ENCODE measurements at regions not wholly inside any gene's neighbourhood (a gene's known extent, or its start where the extent isn't known, plus 50 kb on each side); places are given as distances from the start of the nearest gene placed in this dataset.
"Not testable (repeated sequence)": the region's sequence is repeated elsewhere in the genome, so short reads cannot be mapped to it uniquely, and the experiment has no call there.

- no peak overlapping the region for H3K27ac Mint-ChIP-seq (ENCODE audit: low read depth, unreplicated experiment)
- no peaks in the 10 kb centered on the region for H3K36me3 Mint-ChIP-seq (ENCODE audit: insufficient read depth, unreplicated experiment)
- H3K27me3 Mint-ChIP-seq (ENCODE audit: insufficient read depth, unreplicated experiment) = no peaks in the 10 kb centered on the region
- ChIA-PET POLR2A (interaction anchor here (0.6 to 0.7 kb wide), 2 partner anchors 20 to 128 kb away, joined by 3 read pairs; no protein-coding TSS in a partner anchor), CTCF (interaction anchor here (0.7 kb wide), 1 partner anchor 1562 kb away, joined by 3 read pairs; no protein-coding TSS in a partner anchor)
- no TSS peak for BruUV-seq (replicated peaks)
- peaks cover 8% of the 10 kb centered on the region for H3K9me3 Mint-ChIP-seq (ENCODE audit: unreplicated experiment)
- TF ChIP-seq CTCF (IDR thresholded peaks at IDR 0.05; ENCODE audit: unreplicated experiment) = no peak
- no peak for DNase-seq (ENCODE audit: unreplicated experiment)
- intact Hi-C loops (cut with micrococcal nuclease) = no loop called here
- no peak overlapping the region for H3K4me3 Mint-ChIP-seq (ENCODE audit: unreplicated experiment)
- H3K4me1 Mint-ChIP-seq (ENCODE audit: insufficient read depth, unreplicated experiment) = peaks cover 6% of the 10 kb centered on the region
Observed at GRCh38 chr6:135722190-135722589, 129.3 kb upstream of the PDE7B start.

- H3K9me3 Mint-ChIP-seq (ENCODE audit: unreplicated experiment) = peaks cover 8% of the 10 kb centered on the region
- BruUV-seq (replicated peaks) = no TSS peak
- no peaks in the 10 kb centered on the region for H3K36me3 Mint-ChIP-seq (ENCODE audit: insufficient read depth, unreplicated experiment)
- CTCF ChIA-PET = interaction anchor here (0.7 kb wide), 1 partner anchor 1562 kb away, joined by 3 read pairs; no protein-coding TSS in a partner anchor
- no peak overlapping the region for H3K27ac Mint-ChIP-seq (ENCODE audit: low read depth, unreplicated experiment)
- intact Hi-C loops (cut with micrococcal nuclease) = no loop called here
- H3K4me3 Mint-ChIP-seq (ENCODE audit: unreplicated experiment) = no peak overlapping the region
- peaks cover 6% of the 10 kb centered on the region for H3K4me1 Mint-ChIP-seq (ENCODE audit: insufficient read depth, unreplicated experiment)
- POLR2A ChIA-PET = interaction anchor here (0.7 kb wide), 1 partner anchor 129 kb away, joined by 3 read pairs; no protein-coding TSS in a partner anchor
- no peaks in the 10 kb centered on the region for H3K27me3 Mint-ChIP-seq (ENCODE audit: insufficient read depth, unreplicated experiment)
- peak; percentile 70 for DNase-seq (ENCODE audit: unreplicated experiment)
- TF ChIP-seq CTCF (IDR thresholded peaks at IDR 0.05; ENCODE audit: unreplicated experiment) = no peak
Observed at GRCh38 chr6:135722679-135723078, 128.8 kb upstream of the PDE7B start.

- H3K27ac Mint-ChIP-seq (ENCODE audit: low read depth, unreplicated experiment) = no peak overlapping the region
- no TSS peak for BruUV-seq (replicated peaks)
- ChIA-PET CTCF (interaction anchor here (0.6 kb wide), 1 partner anchor 54 kb away, joined by 4 read pairs; no protein-coding TSS in a partner anchor), POLR2A (no interaction called here)
- peaks cover 15% of the 10 kb centered on the region for H3K9me3 Mint-ChIP-seq (ENCODE audit: unreplicated experiment)
- no peaks in the 10 kb centered on the region for H3K36me3 Mint-ChIP-seq (ENCODE audit: insufficient read depth, unreplicated experiment)
- DNase-seq (ENCODE audit: unreplicated experiment) = no peak
- no peaks in the 10 kb centered on the region for H3K27me3 Mint-ChIP-seq (ENCODE audit: insufficient read depth, unreplicated experiment)
- intact Hi-C loops (cut with micrococcal nuclease) = no loop called here
- H3K4me3 Mint-ChIP-seq (ENCODE audit: unreplicated experiment) = no peak overlapping the region
- H3K4me1 Mint-ChIP-seq (ENCODE audit: insufficient read depth, unreplicated experiment) = no peaks in the 10 kb centered on the region
- no peak for TF ChIP-seq CTCF (IDR thresholded peaks at IDR 0.05; ENCODE audit: unreplicated experiment)
Observed at GRCh38 chr6:135728589-135728988, 122.9 kb upstream of the PDE7B start.

GRCh38 chr6:135731116-135731515 lies 120.4 kb upstream of the PDE7B start:
- no peak for DNase-seq (ENCODE audit: unreplicated experiment)
- H3K9me3 Mint-ChIP-seq (ENCODE audit: unreplicated experiment) = peaks cover 7% of the 10 kb centered on the region
- no peaks in the 10 kb centered on the region for H3K27me3 Mint-ChIP-seq (ENCODE audit: insufficient read depth, unreplicated experiment)
- no peaks in the 10 kb centered on the region for H3K4me1 Mint-ChIP-seq (ENCODE audit: insufficient read depth, unreplicated experiment)
- BruUV-seq (replicated peaks) = no TSS peak
- POLR2A ChIA-PET = no interaction called here
- intact Hi-C loops (cut with micrococcal nuclease) = no loop called here
- H3K36me3 Mint-ChIP-seq (ENCODE audit: insufficient read depth, unreplicated experiment) = no peaks in the 10 kb centered on the region
- H3K27ac Mint-ChIP-seq (ENCODE audit: low read depth, unreplicated experiment) = no peak overlapping the region
- no peak for TF ChIP-seq CTCF (IDR thresholded peaks at IDR 0.05; ENCODE audit: unreplicated experiment)
- CTCF ChIA-PET = no interaction called here
- H3K4me3 Mint-ChIP-seq (ENCODE audit: unreplicated experiment) = no peak overlapping the region

- H3K27ac Mint-ChIP-seq (ENCODE audit: low read depth, unreplicated experiment); BruUV-seq (replicated peaks); H3K4me1 Mint-ChIP-seq (ENCODE audit: insufficient read depth, unreplicated experiment); POLR2A ChIA-PET; H3K36me3 Mint-ChIP-seq (ENCODE audit: insufficient read depth, unreplicated experiment); DNase-seq (ENCODE audit: unreplicated experiment); intact Hi-C loops (cut with micrococcal nuclease); H3K27me3 Mint-ChIP-seq (ENCODE audit: insufficient read depth, unreplicated experiment); H3K4me3 Mint-ChIP-seq (ENCODE audit: unreplicated experiment): not testable (repeated sequence)
- CTCF ChIA-PET = interaction anchor here (0.6 kb wide), 1 partner anchor 645 kb away, joined by 5 read pairs; no protein-coding TSS in a partner anchor
- peaks cover 10% of the 10 kb centered on the region for H3K9me3 Mint-ChIP-seq (ENCODE audit: unreplicated experiment)
Observed at GRCh38 chr6:135736351-135736750, 115.2 kb upstream of the PDE7B start.
